DOHH2 (cell line): ENCODE measurements at regions not wholly inside any gene's neighbourhood (a gene's known extent, or its start where the extent isn't known, plus 50 kb on each side); places are given as distances from the start of the nearest gene placed in this dataset.

Experiments used
- H3F3A ChIP-seq: fragments of 200-600 bp; sonication (generic), shearing (Covaris generic); 2 replicates; pipeline ENCODE4 v1.6.0; 2016; ENCODE audit warnings: antibody characterized with exemption, mild to moderate bottlenecking; ENCODE audit not compliant: control insufficient read depth, insufficient read depth
- H3K27ac ChIP-seq: fragments of 200-600 bp; sonication (generic); 2 replicates; pipeline ENCODE4 v1.5.1; 2014; ENCODE audit warnings: low read depth, mild to moderate bottlenecking, low read length, moderate library complexity
- H3K27me3 ChIP-seq: fragments of 200-600 bp; sonication (generic); 2 replicates; pipeline ENCODE4 v1.6.1; 2014; ENCODE audit warnings: mild to moderate bottlenecking, low read length, mixed read lengths; ENCODE audit not compliant: control insufficient read depth
- H3K36me3 ChIP-seq: fragments of 200-600 bp; sonication (generic); 2 replicates; pipeline ENCODE4 v1.6.1; 2014; ENCODE audit warnings: mild to moderate bottlenecking, low read length, moderate library complexity, mixed read lengths; ENCODE audit not compliant: control insufficient read depth
- H3K4me1 ChIP-seq: fragments of 200-600 bp; sonication (generic); 2 replicates; pipeline ENCODE4 v1.6.1; 2014; ENCODE audit warnings: mild to moderate bottlenecking, low read length, mixed read lengths; ENCODE audit not compliant: control insufficient read depth
- H3K4me2 ChIP-seq: fragments of 200-600 bp; sonication (generic); 2 replicates; pipeline ENCODE4 v1.6.0; 2014; ENCODE audit warnings: mild to moderate bottlenecking, low read length, moderate library complexity
- H3K4me3 ChIP-seq: fragments of 200-600 bp; sonication (generic); 2 replicates; pipeline ENCODE4 v1.5.1; 2014; ENCODE audit warnings: mild to moderate bottlenecking, low read length, mixed read lengths
- H3K79me2 ChIP-seq: fragments of 200-600 bp; sonication (generic); 2 replicates; pipeline ENCODE4 v1.6.1; 2014; ENCODE audit warnings: mild to moderate bottlenecking, low read length, mixed read lengths; ENCODE audit not compliant: control insufficient read depth
- H3K9me2 ChIP-seq: fragments of 200-600 bp; sonication (generic); replicated peaks from 2 replicates; pipeline ENCODE4 v1.6.1; 2014; ENCODE audit warnings: mild to moderate bottlenecking, low read length, mixed read lengths; ENCODE audit not compliant: control insufficient read depth
- H3K9me3 ChIP-seq: fragments of 200-600 bp; sonication (generic); 2 replicates; pipeline ENCODE4 v1.6.1; 2014; ENCODE audit warnings: antibody characterized with exemption, low read length, mixed read lengths; ENCODE audit not compliant: control insufficient read depth, insufficient read depth
- H4K20me1 ChIP-seq: fragments of 200-600 bp; sonication (generic); 2 replicates; pipeline ENCODE4 v1.6.0; 2014; ENCODE audit warnings: low read depth, mild to moderate bottlenecking, antibody characterized with exemption, low read length, moderate library complexity; ENCODE audit not compliant: control insufficient read depth, insufficient read depth
- CTCF ChIP-seq: fragments of 200-600 bp; sonication (generic); IDR thresholded peaks from one replicate; pipeline ENCODE4 v1.5.1; 2014; ENCODE audit warnings: antibody characterized with exemption, mild to moderate bottlenecking, low read depth, low read length; ENCODE audit not compliant: poor library complexity, severe bottlenecking
- EZH2phosphoT487 ChIP-seq: fragments of 200-600 bp; sonication (generic); IDR thresholded peaks from 2 replicates; pipeline ENCODE4 v1.6.1; 2017; ENCODE audit warnings: borderline replicate concordance, mild to moderate bottlenecking, antibody characterized with exemption, low read length, moderate library complexity, mixed read lengths

- H3K9me2 ChIP-seq = no peaks in the 10 kb centered on the region
- TF ChIP-seq EZH2phosphoT487 = no peak
- TF ChIP-seq CTCF = no peak
- no peak overlapping the region for H3K27ac ChIP-seq
- no peak overlapping the region for H3K4me3 ChIP-seq
- H3K4me2 ChIP-seq = no peak overlapping the region
- H3K4me1 ChIP-seq = no peaks in the 10 kb centered on the region
- H3F3A ChIP-seq = no peaks in the 10 kb centered on the region; the same call in 1 of the 2 replicates
- H3K9me3 ChIP-seq = peaks cover 6% of the 10 kb centered on the region; the same call in 1 of the 2 replicates
- H3K79me2 ChIP-seq = no peaks in the 10 kb centered on the region
- no peaks in the 10 kb centered on the region for H4K20me1 ChIP-seq
- no peaks in the 10 kb centered on the region for H3K27me3 ChIP-seq
- H3K36me3 ChIP-seq = no peaks in the 10 kb centered on the region
Measured at GRCh38 chr1:81220614-81221071, 580.1 kb upstream of the ADGRL2 start.

GRCh38 chr1:81217058-81217457 is 583.7 kb upstream of the ADGRL2 start:
- H3K9me2 ChIP-seq = no peaks in the 10 kb centered on the region
- H3K36me3 ChIP-seq = no peaks in the 10 kb centered on the region
- H3K79me2 ChIP-seq = no peaks in the 10 kb centered on the region
- H4K20me1 ChIP-seq = no peaks in the 10 kb centered on the region
- peaks cover 6% of the 10 kb centered on the region; the same call in 1 of the 2 replicates for H3K9me3 ChIP-seq
- no peak overlapping the region for H3K4me3 ChIP-seq
- no peak overlapping the region for H3K4me2 ChIP-seq
- no peak overlapping the region for H3K27ac ChIP-seq
- no peaks in the 10 kb centered on the region for H3K4me1 ChIP-seq
- no peaks in the 10 kb centered on the region; the same call in 1 of the 2 replicates for H3F3A ChIP-seq
- H3K27me3 ChIP-seq = no peaks in the 10 kb centered on the region
- TF ChIP-seq CTCF (no peak), EZH2phosphoT487 (no peak)

- Histone ChIP-seq H3K36me3 (no peaks in the 10 kb centered on the region), H3F3A (no peaks in the 10 kb centered on the region; the same call in 1 of the 2 replicates), H3K4me1 (no peaks in the 10 kb centered on the region), H3K79me2 (no peaks in the 10 kb centered on the region), H3K4me3 (no peak overlapping the region), H3K27me3 (no peaks in the 10 kb centered on the region), H3K4me2 (no peak overlapping the region), H3K9me3 (no peaks in the 10 kb centered on the region), H3K27ac (no peak overlapping the region), H3K9me2 (no peaks in the 10 kb centered on the region), H4K20me1 (no peaks in the 10 kb centered on the region)
- TF ChIP-seq CTCF (no peak), EZH2phosphoT487 (no peak)
Measured at GRCh38 chr1:81213279-81213678, 587.5 kb upstream of the ADGRL2 start.
